Cardiac fibroblast (primary cell): ENCODE measurements at regions not wholly inside any gene's neighbourhood (a gene's known extent, or its start where the extent isn't known, plus 50 kb on each side); places are given as distances from the start of the nearest gene placed in this dataset.

Experiments
- DNase-seq, 2 donors: peaks; one replicate each; pipeline versions ENCODE4 v3.0.0 to v3.0.0-alpha.2; 2010; ENCODE audit warnings: low read depth in 2 of 2
- H3K4me3 ChIP-seq, 2 donors: replicated peaks in 1 of 2; 1 replicate in 1 of 2; 2 replicates in 1 of 2; pipeline ENCODE4 v1.5.1; 2011; ENCODE audit warnings: low read depth in 2 of 2, low read length in 2 of 2, mild to moderate bottlenecking in 2 of 2, moderate library complexity in 1 of 2
- CTCF ChIP-seq: IDR thresholded peaks from one replicate; pipeline ENCODE4 v1.5.1; 2011; ENCODE audit warnings: low read depth, mild to moderate bottlenecking, low read length, inconsistent platforms

- no peak overlapping the region for H3K4me3 ChIP-seq
- no peak for TF ChIP-seq CTCF
- DNase-seq, result peak in 1 of 2 donors; percentile 20
Measured at GRCh38 chr9:21570643-21571275, 88.6 kb upstream of the IFNE start.

- TF ChIP-seq CTCF, result no peak
- DNase-seq, result no peak
- no peak overlapping the region for H3K4me3 ChIP-seq
Measured at GRCh38 chr9:21574261-21574660, 92.1 kb upstream of the IFNE start.

- DNase-seq, result peak; percentile 93 to 97
- H3K4me3 ChIP-seq, result peak overlapping the region; percentile 21 to 42
- TF ChIP-seq CTCF, result no peak
Measured at GRCh38 chr9:21576331-21577189, 94.4 kb upstream of the IFNE start.

GRCh38 chr9:21579247-21579671 lies 97.1 kb upstream of the IFNE start:
- no peak overlapping the region for H3K4me3 ChIP-seq
- TF ChIP-seq CTCF, result no peak
- DNase-seq, result peak in 1 of 2 donors; percentile 48

GRCh38 chr9:21579743-21580142 lies 97.6 kb upstream of the IFNE start:
- no peak for TF ChIP-seq CTCF
- DNase-seq, result no peak
- H3K4me3 ChIP-seq, result no peak overlapping the region

- peak in 1 of 2 donors; percentile 89 for DNase-seq
- TF ChIP-seq CTCF, result no peak
- no peak overlapping the region for H3K4me3 ChIP-seq
Measured at GRCh38 chr9:21580636-21581378, 98.7 kb upstream of the IFNE start.
